ENCODE measurements at regions not wholly inside any gene's neighbourhood (a gene's known extent, or its start where the extent isn't known, plus 50 kb on each side); places are given as distances from the start of the nearest gene placed in this dataset.

DNA sequence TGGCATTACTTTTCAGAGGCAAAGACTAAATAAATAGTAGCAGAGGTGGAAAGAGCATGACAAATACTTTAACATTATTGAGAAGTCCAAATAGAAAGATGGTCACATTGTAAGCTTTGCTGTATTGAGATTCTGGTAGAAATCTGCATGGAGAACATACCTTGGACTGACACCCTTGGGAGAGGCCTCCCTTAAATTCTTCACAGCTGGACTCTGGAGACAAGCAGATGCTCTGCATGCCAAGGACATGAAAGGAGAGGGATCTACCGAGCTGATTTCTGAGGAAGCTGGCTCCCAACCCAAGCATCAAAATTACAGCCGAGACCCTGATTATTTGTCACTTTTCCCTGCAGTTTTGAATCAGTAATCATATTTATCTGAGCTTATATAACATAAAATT, 212.5 kb upstream of the COL8A1 start:
- H3K4me3 ChIP-seq (ENCODE audit: control insufficient read depth, low read depth, low read length): no peak overlapping the region
- TF ChIP-seq, protein P1, sequence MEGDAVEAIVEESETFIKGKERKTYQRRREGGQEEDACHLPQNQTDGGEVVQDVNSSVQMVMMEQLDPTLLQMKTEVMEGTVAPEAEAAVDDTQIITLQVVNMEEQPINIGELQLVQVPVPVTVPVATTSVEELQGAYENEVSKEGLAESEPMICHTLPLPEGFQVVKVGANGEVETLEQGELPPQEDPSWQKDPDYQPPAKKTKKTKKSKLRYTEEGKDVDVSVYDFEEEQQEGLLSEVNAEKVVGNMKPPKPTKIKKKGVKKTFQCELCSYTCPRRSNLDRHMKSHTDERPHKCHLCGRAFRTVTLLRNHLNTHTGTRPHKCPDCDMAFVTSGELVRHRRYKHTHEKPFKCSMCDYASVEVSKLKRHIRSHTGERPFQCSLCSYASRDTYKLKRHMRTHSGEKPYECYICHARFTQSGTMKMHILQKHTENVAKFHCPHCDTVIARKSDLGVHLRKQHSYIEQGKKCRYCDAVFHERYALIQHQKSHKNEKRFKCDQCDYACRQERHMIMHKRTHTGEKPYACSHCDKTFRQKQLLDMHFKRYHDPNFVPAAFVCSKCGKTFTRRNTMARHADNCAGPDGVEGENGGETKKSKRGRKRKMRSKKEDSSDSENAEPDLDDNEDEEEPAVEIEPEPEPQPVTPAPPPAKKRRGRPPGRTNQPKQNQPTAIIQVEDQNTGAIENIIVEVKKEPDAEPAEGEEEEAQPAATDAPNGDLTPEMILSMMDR (conservative IDR thresholded peaks at IDR 0.05; ENCODE audit: control insufficient read depth, insufficient read depth, low read depth, low read length): no peak
- no peak for DNase-seq (ENCODE audit: low read depth)

DNA sequence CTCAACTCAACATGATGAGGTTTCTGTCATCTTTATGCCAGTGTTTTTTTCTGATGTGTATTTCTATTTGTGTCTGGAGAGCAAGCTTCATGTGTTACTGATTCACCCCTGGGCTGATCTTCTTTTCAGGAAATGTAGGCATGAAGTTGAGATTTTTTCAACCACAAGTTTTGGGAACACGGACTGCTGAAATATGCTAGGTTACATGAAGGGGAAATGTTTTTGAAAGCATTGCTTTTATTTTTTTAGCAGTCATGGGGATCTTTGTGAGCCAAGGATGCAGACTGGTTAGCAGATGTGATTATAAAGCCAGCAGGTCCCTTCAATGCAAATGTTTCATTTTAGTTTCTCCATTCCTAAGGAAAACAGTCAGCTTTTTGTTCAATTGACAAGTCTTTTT, 219.3 kb upstream of the COL8A1 start:
- no peak overlapping the region for H3K4me3 ChIP-seq (ENCODE audit: control insufficient read depth, low read depth, low read length)
- TF ChIP-seq, protein P1 (conservative IDR thresholded peaks at IDR 0.05; ENCODE audit: control insufficient read depth, insufficient read depth, low read depth, low read length): no peak
- DNase-seq (ENCODE audit: low read depth): peak; percentile 74

DNA sequence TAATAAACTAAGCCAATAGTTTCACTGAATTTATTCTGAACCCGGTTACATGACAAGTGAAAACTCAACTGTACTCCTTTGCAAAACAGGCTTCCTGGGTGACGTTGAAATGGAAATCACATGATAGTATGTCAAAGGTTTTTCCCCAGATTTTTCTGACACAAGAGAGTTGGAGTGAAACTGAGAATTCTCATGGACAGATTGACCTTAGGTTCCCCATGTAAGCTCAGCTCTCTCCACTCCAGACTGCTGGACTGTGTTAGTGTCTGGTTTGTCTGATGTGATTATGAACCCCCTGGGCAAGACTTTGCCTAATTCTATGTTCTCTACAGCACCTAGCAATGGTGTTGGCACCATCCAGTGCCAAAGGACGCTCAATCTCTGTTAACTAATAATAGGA, 219.7 kb upstream of the COL8A1 start:
- DNase-seq (ENCODE audit: low read depth): peak; percentile 31

DNA sequence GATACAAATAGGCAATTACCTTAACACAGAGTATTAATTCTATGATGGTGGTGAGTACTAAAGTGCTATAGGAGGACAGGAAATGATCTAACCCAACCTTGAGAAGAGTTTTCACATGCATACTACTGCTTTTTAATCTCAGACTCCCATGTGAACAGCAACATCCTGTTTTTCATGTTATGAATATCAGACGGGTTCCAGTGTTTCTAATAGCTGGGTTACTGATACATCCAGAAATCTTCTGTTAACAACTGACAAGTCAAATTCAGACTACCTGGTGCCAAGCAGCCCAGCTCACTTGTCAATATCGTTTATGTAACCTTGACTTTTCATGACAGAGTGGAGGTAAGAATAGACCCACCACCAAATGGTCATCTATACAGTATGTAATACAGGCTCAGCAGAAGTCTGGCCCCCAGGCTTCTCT, 220.2 kb upstream of the COL8A1 start:
- TF ChIP-seq, protein P1 (conservative IDR thresholded peaks at IDR 0.05; ENCODE audit: control insufficient read depth, insufficient read depth, low read depth, low read length): no peak
- DNase-seq (ENCODE audit: low read depth): no peak
- no peak overlapping the region for H3K4me3 ChIP-seq (ENCODE audit: control insufficient read depth, low read depth, low read length)

More for the DNA sequence above, 219.7 kb upstream of the COL8A1 start:
- no peak overlapping the region for H3K4me3 ChIP-seq (ENCODE audit: control insufficient read depth, low read depth, low read length)
- TF ChIP-seq, protein P1 (conservative IDR thresholded peaks at IDR 0.05; ENCODE audit: control insufficient read depth, insufficient read depth, low read depth, low read length): no peak

DNA sequence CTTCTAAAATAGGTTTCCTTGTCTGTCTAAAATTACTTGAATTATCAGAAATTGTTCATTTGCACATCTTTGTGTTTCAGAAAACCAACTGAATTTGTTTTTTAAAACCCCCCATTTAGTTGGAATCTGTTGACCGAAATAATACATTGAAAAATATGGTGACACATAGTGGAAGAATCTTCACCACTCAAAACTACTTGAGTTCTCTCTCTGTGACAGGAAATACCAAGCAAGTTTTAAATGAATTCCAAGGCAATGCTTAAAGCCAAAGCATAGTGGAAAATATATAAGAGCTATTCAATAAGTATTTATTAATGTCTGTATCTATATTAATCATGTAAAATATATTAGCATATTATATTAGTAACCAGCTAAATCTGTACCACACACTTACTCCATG, 224.9 kb upstream of the COL8A1 start:
- TF ChIP-seq, protein P1 (conservative IDR thresholded peaks at IDR 0.05; ENCODE audit: control insufficient read depth, insufficient read depth, low read depth, low read length): no peak
- DNase-seq (ENCODE audit: low read depth): peak; percentile 49
- H3K4me3 ChIP-seq (ENCODE audit: control insufficient read depth, low read depth, low read length): no peak overlapping the region

DNA sequence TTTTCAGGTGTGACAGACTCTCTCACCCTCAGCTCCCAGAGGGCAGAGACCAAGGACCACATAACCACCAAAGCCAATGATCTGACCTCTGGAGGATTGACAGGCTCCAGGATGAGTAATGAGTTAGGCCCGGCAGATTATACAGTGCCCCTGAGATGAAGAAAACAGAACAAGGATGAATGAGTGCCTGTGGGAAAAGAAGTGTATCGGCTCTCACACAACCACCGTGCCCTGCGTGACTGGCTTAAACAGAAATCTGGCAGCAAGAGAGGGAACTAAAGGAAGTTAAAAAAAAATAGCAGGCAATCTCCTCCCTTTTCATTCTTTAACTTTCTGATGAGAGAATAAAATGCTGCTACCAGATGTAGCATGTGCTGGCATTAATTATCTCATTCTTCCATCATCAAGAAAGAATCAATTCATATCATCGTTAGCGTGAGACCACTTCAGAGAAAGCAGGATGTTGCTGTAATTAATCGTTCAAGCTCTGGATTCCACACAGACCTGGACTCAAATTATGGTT, 227.5 kb upstream of the COL8A1 start:
- TF ChIP-seq, protein P1 (conservative IDR thresholded peaks at IDR 0.05; ENCODE audit: control insufficient read depth, insufficient read depth, low read depth, low read length): no peak
- peak; percentile 50 for DNase-seq (ENCODE audit: low read depth)
- no peak overlapping the region for H3K4me3 ChIP-seq (ENCODE audit: control insufficient read depth, low read depth, low read length)

DNA sequence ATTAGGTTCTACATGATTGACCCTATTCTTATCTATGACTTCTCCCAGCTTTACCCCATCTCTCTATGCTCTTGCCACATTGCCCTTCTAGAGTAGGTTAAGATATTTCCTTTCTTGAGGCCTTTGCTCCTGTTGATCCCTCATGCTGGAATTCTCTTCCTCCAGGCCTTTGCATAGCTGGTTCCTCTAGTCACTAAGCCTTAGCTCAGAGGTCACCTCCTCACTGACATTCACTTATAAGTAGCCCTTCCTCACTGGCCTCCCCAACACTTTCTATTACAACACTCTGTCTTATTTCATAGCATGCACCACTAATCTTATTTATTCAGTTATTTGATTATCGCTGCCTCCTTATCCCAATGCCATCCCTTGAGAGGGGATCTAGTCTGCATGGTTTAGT, 228.4 kb upstream of the COL8A1 start:
- TF ChIP-seq, protein P1 (conservative IDR thresholded peaks at IDR 0.05; ENCODE audit: control insufficient read depth, insufficient read depth, low read depth, low read length): no peak
- no peak overlapping the region for H3K4me3 ChIP-seq (ENCODE audit: control insufficient read depth, low read depth, low read length)
- no peak for DNase-seq (ENCODE audit: low read depth)
